Liver (tissue), 8 donors: ENCODE measurements at regions not wholly inside any gene's neighbourhood (a gene's known extent, or its start where the extent isn't known, plus 50 kb on each side); places are given as distances from the start of the nearest gene placed in this dataset.

Experiments used
- DNase-seq: peaks from one replicate; pipeline ENCODE4 v3.0.0-alpha.2; 2017; ENCODE audit warnings: low spot score
- H3K27ac ChIP-seq, 2 donors: one replicate each; pipeline ENCODE4 v1.7.0; 2013; ENCODE audit warnings: inconsistent platforms in 2 of 2, low read length in 2 of 2, control low read depth in 1 of 2, low read depth in 1 of 2, mild to moderate bottlenecking in 1 of 2
- H3K27me3 ChIP-seq, 4 donors: one replicate each; pipeline versions ENCODE4 v1.6.1 to v1.7.0; 2013; ENCODE audit warnings: low read length in 3 of 4, inconsistent platforms in 1 of 4, mild to moderate bottlenecking in 1 of 4, moderate library complexity in 1 of 4; ENCODE audit not compliant: control insufficient read depth in 4 of 4, insufficient read depth in 4 of 4
- H3K36me3 ChIP-seq, 4 donors: one replicate each; pipeline versions ENCODE4 v1.6.1 to v1.7.0; 2013; ENCODE audit warnings: low read length in 3 of 4, mild to moderate bottlenecking in 3 of 4, low read depth in 1 of 4, moderate library complexity in 1 of 4; ENCODE audit not compliant: control insufficient read depth in 4 of 4, insufficient read depth in 3 of 4
- H3K4me1 ChIP-seq, 4 donors: one replicate each; pipeline versions ENCODE4 v1.6.1 to v1.7.0; 2013; ENCODE audit warnings: low read length in 3 of 4, mild to moderate bottlenecking in 3 of 4, moderate library complexity in 1 of 4; ENCODE audit not compliant: control insufficient read depth in 4 of 4, insufficient read depth in 4 of 4
- H3K4me3 ChIP-seq, 3 donors: one replicate each; pipeline versions ENCODE4 v1.6.1 to v1.7.0; 2013; ENCODE audit warnings: low read length in 3 of 3, control low read depth in 1 of 3, low read depth in 1 of 3, mild to moderate bottlenecking in 1 of 3
- H3K9ac ChIP-seq, 2 donors: one replicate each; pipeline ENCODE4 v1.7.0; 2013; ENCODE audit warnings: low read length in 2 of 2, mild to moderate bottlenecking in 2 of 2, moderate library complexity in 2 of 2, control low read depth in 1 of 2, low read depth in 1 of 2
- H3K9me3 ChIP-seq, 4 donors: one replicate each; pipeline versions ENCODE4 v1.6.1 to v1.7.0; 2013; ENCODE audit warnings: low read length in 3 of 4; ENCODE audit not compliant: control insufficient read depth in 4 of 4
- EGR1 ChIP-seq, 2 donors: IDR thresholded peaks; 2 replicates each; pipeline ENCODE4 v1.6.1; 2016 to 2018; ENCODE audit warnings: antibody characterized with exemption in 2 of 2, low read depth in 2 of 2
- FOXA2 ChIP-seq: IDR thresholded peaks from 2 replicates; pipeline ENCODE4 v1.6.1; 2016; ENCODE audit warnings: antibody characterized with exemption
- GABPA ChIP-seq, 2 donors: IDR thresholded peaks in 1 of 2; conservative IDR thresholded peaks in 1 of 2; 2 replicates each; pipeline ENCODE4 v1.6.1; 2016; ENCODE audit warnings: antibody characterized with exemption in 2 of 2, mild to moderate bottlenecking in 1 of 2, moderate library complexity in 1 of 2
- HNF4A ChIP-seq, 2 donors: conservative IDR thresholded peaks; 2 replicates each; pipeline ENCODE4 v1.6.1; 2016; ENCODE audit warnings: antibody characterized with exemption in 2 of 2, mild to moderate bottlenecking in 2 of 2
- HNF4G ChIP-seq: IDR thresholded peaks from 2 replicates; pipeline ENCODE4 v1.6.1; 2016; ENCODE audit warnings: antibody characterized with exemption
- JUND ChIP-seq, 2 donors: IDR thresholded peaks; 2 replicates each; pipeline ENCODE4 v1.6.1; 2016; ENCODE audit warnings: antibody characterized with exemption in 2 of 2
- NR2F2 ChIP-seq: IDR thresholded peaks from 2 replicates; pipeline ENCODE4 v1.6.1; 2016; ENCODE audit warnings: antibody characterized with exemption
- RAD21 ChIP-seq, 2 donors: IDR thresholded peaks; 2 replicates each; pipeline ENCODE4 v1.6.1; 2016; ENCODE audit warnings: antibody characterized with exemption in 2 of 2, mild to moderate bottlenecking in 2 of 2
- RXRA ChIP-seq, 2 donors: IDR thresholded peaks; 2 replicates each; pipeline ENCODE4 v1.6.1; 2017 to 2018; ENCODE audit warnings: antibody characterized with exemption in 2 of 2, mild to moderate bottlenecking in 1 of 2
- SP1 ChIP-seq: IDR thresholded peaks from 2 replicates; pipeline ENCODE4 v1.6.1; 2018; ENCODE audit warnings: antibody characterized with exemption, mild to moderate bottlenecking
- TAF1 ChIP-seq: conservative IDR thresholded peaks from 2 replicates; pipeline ENCODE4 v1.6.1; 2016; ENCODE audit warnings: antibody characterized with exemption, mild to moderate bottlenecking
- YY1 ChIP-seq: IDR thresholded peaks from 2 replicates; pipeline ENCODE4 v1.6.1; 2016; ENCODE audit warnings: antibody characterized with exemption, mild to moderate bottlenecking
- WGBS: extraction: QIAGEN DNeasy Blood & Tissue Kit; methylation state at CpG from one replicate; pipeline ENCODE4 v1.1.7; 2013; 5-methylcytosine and 5-hydroxymethylcytosine counted together
- TF ChIP-seq, protein P1 (sequence below): fragments of 150-350 bp; IDR thresholded peaks from 2 replicates; pipeline ENCODE4 v1.5.1; 2017; ENCODE audit warnings: improper control_type of control experiment, low read depth, low read length; ENCODE audit not compliant: missing input control
- TF ChIP-seq, protein P2 (sequence below): IDR thresholded peaks from 2 replicates; pipeline ENCODE4 v1.6.1; 2016; ENCODE audit warnings: antibody characterized with exemption
- TF ChIP-seq, protein P3 (sequence below): IDR thresholded peaks from 2 replicates; pipeline ENCODE4 v1.6.1; 2016; ENCODE audit warnings: antibody characterized with exemption
- donor health status: healthy.
- donor health status: healthy.
- donor health status: healthy.
- donor health status: healthy.
- donor health status: healthy.

DNA sequence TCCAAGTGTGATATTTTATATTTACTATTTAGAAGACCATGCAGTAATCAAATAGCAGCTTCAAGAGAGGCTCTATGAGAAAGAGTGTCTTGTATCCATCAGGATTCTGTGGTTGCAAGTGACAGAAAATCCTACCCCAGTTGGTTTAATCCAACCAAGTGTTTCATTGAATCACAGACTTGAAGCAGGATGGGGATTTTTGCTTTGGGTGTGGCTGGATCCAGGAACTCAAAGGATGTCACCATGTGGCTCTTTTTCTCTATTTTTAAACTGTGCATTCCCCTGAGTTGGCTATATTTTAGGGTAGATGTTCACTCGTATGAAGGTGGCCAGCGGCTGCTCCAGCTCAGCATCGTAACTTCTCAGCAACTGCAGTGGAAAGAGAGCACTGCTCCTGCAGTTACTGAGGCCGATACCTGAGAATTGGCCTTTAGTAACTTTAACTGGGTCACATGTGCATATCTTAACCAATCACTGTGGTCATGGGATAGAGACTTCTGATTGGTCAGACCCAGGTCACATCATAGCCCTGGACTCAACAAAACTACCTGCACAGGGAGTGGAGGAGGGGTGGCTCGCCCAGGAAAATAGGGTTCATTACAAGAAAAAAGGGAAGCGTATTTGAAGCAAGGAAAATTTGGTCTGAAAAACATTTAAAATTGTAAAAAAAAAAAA, 396.1 kb upstream of the SULF2 start (continued):
- TF ChIP-seq, protein P1, sequence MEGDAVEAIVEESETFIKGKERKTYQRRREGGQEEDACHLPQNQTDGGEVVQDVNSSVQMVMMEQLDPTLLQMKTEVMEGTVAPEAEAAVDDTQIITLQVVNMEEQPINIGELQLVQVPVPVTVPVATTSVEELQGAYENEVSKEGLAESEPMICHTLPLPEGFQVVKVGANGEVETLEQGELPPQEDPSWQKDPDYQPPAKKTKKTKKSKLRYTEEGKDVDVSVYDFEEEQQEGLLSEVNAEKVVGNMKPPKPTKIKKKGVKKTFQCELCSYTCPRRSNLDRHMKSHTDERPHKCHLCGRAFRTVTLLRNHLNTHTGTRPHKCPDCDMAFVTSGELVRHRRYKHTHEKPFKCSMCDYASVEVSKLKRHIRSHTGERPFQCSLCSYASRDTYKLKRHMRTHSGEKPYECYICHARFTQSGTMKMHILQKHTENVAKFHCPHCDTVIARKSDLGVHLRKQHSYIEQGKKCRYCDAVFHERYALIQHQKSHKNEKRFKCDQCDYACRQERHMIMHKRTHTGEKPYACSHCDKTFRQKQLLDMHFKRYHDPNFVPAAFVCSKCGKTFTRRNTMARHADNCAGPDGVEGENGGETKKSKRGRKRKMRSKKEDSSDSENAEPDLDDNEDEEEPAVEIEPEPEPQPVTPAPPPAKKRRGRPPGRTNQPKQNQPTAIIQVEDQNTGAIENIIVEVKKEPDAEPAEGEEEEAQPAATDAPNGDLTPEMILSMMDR, result no peak
- TF ChIP-seq EGR1 (IDR thresholded peaks at IDR 0.05; ENCODE audit: low read depth in 2 of 2), result no peak
- TF ChIP-seq, protein P2, sequence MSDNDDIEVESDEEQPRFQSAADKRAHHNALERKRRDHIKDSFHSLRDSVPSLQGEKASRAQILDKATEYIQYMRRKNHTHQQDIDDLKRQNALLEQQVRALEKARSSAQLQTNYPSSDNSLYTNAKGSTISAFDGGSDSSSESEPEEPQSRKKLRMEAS, result no peak
- TF ChIP-seq JUND (IDR thresholded peaks at IDR 0.05), result no peak
- TF ChIP-seq RXRA (IDR thresholded peaks at IDR 0.05), result no peak
- TF ChIP-seq HNF4G, result no peak
- no peak for TF ChIP-seq YY1
- no peak for TF ChIP-seq GABPA (IDR thresholded peaks at IDR 0.05 in 1 of 2, conservative IDR thresholded peaks at IDR 0.05 in 1 of 2)
- no peak for TF ChIP-seq HNF4A (conservative IDR thresholded peaks at IDR 0.05)

DNA sequence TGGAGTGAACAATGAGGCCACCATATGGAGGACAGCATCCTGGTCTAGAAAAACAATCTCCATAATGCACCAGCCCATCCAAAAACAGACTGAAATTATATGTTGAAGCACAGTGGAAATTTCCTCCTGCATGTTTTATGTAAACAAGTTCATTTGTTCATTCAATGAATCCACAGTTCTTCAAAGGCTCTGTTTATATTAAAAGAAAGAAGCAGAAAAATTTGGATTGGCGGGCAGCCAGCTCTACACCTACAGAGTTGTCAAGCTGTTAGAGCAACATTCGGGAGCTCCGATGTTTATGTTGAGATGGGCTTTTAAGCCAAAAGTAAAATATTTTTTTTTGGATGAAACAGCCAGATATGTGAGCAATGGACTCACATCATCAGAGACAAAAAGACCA, 395.3 kb upstream of the SULF2 start:
- Histone ChIP-seq H3K27ac (no peak overlapping the region), H3K36me3 (no peaks in the 10 kb centered on the region), H3K9ac (no peak overlapping the region), H3K27me3 (no peaks in the 10 kb centered on the region), H3K4me3 (no peak overlapping the region), H3K4me1 (no peaks in the 10 kb centered on the region), H3K9me3 (no peaks in the 10 kb centered on the region)
- TF ChIP-seq HNF4A (conservative IDR thresholded peaks at IDR 0.05), result no peak
- no peak for TF ChIP-seq JUND (IDR thresholded peaks at IDR 0.05)
- no peak for TF ChIP-seq TAF1
- TF ChIP-seq EGR1 (IDR thresholded peaks at IDR 0.05; ENCODE audit: low read depth in 2 of 2), result no peak
- TF ChIP-seq, protein P3, sequence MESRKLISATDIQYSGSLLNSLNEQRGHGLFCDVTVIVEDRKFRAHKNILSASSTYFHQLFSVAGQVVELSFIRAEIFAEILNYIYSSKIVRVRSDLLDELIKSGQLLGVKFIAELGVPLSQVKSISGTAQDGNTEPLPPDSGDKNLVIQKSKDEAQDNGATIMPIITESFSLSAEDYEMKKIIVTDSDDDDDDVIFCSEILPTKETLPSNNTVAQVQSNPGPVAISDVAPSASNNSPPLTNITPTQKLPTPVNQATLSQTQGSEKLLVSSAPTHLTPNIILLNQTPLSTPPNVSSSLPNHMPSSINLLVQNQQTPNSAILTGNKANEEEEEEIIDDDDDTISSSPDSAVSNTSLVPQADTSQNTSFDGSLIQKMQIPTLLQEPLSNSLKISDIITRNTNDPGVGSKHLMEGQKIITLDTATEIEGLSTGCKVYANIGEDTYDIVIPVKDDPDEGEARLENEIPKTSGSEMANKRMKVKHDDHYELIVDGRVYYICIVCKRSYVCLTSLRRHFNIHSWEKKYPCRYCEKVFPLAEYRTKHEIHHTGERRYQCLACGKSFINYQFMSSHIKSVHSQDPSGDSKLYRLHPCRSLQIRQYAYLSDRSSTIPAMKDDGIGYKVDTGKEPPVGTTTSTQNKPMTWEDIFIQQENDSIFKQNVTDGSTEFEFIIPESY, result no peak
- no peak for TF ChIP-seq YY1
- TF ChIP-seq, protein P2, result no peak
- TF ChIP-seq GABPA (IDR thresholded peaks at IDR 0.05 in 1 of 2, conservative IDR thresholded peaks at IDR 0.05 in 1 of 2), result no peak
- no peak for TF ChIP-seq NR2F2
- no peak for TF ChIP-seq FOXA2
- no peak for TF ChIP-seq SP1
- TF ChIP-seq RAD21 (IDR thresholded peaks at IDR 0.05), result no peak
- DNase-seq, result no peak
- 83% methylated on average over 3 of the region's 3 CpGs for WGBS

DNA sequence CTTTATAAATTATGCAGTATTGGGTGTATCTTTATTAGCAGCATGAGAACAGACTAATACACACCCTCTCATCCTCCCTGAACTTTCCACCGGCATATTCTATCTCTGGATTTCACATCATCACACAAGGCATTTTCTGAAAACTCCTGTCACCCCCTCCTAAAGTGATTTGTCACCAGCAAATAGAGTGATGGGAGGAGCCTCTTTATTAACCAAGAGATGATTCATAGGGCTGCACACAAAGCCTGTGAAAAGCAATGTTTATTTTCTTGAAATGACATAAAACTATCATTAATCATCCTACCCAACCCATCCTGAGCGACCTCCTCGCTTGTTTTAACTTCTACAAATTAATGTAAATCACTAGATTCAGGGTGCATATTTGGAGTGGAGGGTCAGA, 394.7 kb upstream of the SULF2 start:
- WGBS, result 89% methylated on average over 3 of the region's 3 CpGs
- H3K27ac ChIP-seq, result no peak overlapping the region
- no peak for DNase-seq
- H3K27me3 ChIP-seq, result no peaks in the 10 kb centered on the region
- no peak overlapping the region for H3K4me3 ChIP-seq
- H3K9me3 ChIP-seq, result no peaks in the 10 kb centered on the region
- no peaks in the 10 kb centered on the region for H3K4me1 ChIP-seq
- H3K9ac ChIP-seq, result no peak overlapping the region
- TF ChIP-seq HNF4G (no peak), HNF4A (conservative IDR thresholded peaks at IDR 0.05) (no peak), RAD21 (IDR thresholded peaks at IDR 0.05) (no peak)
- no peaks in the 10 kb centered on the region for H3K36me3 ChIP-seq
